GM23338 (cell line): ENCODE measurements at regions not wholly inside any gene's neighbourhood (a gene's known extent, or its start where the extent isn't known, plus 50 kb on each side); places are given as distances from the start of the nearest gene placed in this dataset.

Experiments used
- ATAC-seq: fragments of 200-7000 bp; cut with Tn5 transposase; 3 replicates; pipeline ENCODE4 v1.9.1; 2020
- DNase-seq: peaks from one replicate; pipeline ENCODE4 v3.0.0-alpha.2; 2015; ENCODE audit warnings: low spot score
- H2AFZ ChIP-seq: fragments of 200-600 bp; sonication (generic); 2 replicates; pipeline ENCODE4 v1.8.0; 2016; ENCODE audit warnings: antibody characterized with exemption, mild to moderate bottlenecking, moderate library complexity
- H3F3A ChIP-seq: fragments of 200-600 bp; sonication (generic); replicated peaks from 2 replicates; pipeline ENCODE4 v1.8.0; 2017; ENCODE audit warnings: antibody characterized with exemption, mixed run types, low read depth
- H3K27ac ChIP-seq: fragments of 200-600 bp; sonication (generic); 2 replicates; pipeline ENCODE4 v1.6.1; 2016; ENCODE audit warnings: low read depth
- H3K27me3 ChIP-seq: fragments of 200-600 bp; sonication (generic); 2 replicates; pipeline ENCODE4 v1.8.0; 2016; ENCODE audit warnings: mild to moderate bottlenecking, mixed run types, moderate library complexity; ENCODE audit not compliant: insufficient read depth
- H3K36me3 ChIP-seq: fragments of 200-600 bp; sonication (generic); 2 replicates; pipeline ENCODE4 v1.8.0; 2016; ENCODE audit warnings: mild to moderate bottlenecking; ENCODE audit not compliant: insufficient read depth
- H3K4me1 ChIP-seq: fragments of 200-600 bp; sonication (generic); 2 replicates; pipeline ENCODE4 v1.8.0; 2016; ENCODE audit warnings: mild to moderate bottlenecking, moderate library complexity; ENCODE audit not compliant: insufficient read depth
- H3K4me2 ChIP-seq: fragments of 200-600 bp; sonication (generic); 2 replicates; pipeline ENCODE4 v1.7.1; 2017; ENCODE audit warnings: mixed run types
- H3K4me3 ChIP-seq: fragments of 200-600 bp; sonication (generic); 2 replicates; pipeline ENCODE4 v1.6.1; 2016; ENCODE audit warnings: mixed run types
- H3K79me2 ChIP-seq: fragments of 200-600 bp; sonication (generic); replicated peaks from 2 replicates; pipeline ENCODE4 v1.8.0; 2017; ENCODE audit warnings: mild to moderate bottlenecking; ENCODE audit not compliant: insufficient read depth
- H3K9me2 ChIP-seq: fragments of 200-600 bp; sonication (generic); 2 replicates; pipeline ENCODE4 v1.8.0; 2017; ENCODE audit not compliant: insufficient read depth
- H4K20me1 ChIP-seq: fragments of 200-600 bp; sonication (generic); replicated peaks from 2 replicates; pipeline ENCODE4 v1.8.0; 2017; ENCODE audit warnings: mild to moderate bottlenecking; ENCODE audit not compliant: insufficient read depth
- H3K27ac Mint-ChIP-seq: 2 replicates; pipeline ENCODE4 v1.8.0; 2020; ENCODE audit warnings: inconsistent platforms, mild to moderate bottlenecking, moderate library complexity, mixed read lengths
- H3K27me3 Mint-ChIP-seq: 3 replicates; pipeline ENCODE4 v1.8.0; 2022; ENCODE audit warnings: low read depth, mild to moderate bottlenecking, moderate library complexity, mixed read lengths, inconsistent platforms; ENCODE audit not compliant: insufficient read depth, poor library complexity
- H3K36me3 Mint-ChIP-seq: 3 replicates; pipeline ENCODE4 v1.8.0; 2021; ENCODE audit warnings: low read depth, mild to moderate bottlenecking, inconsistent platforms, moderate library complexity, mixed read lengths
- H3K4me1 Mint-ChIP-seq: 3 replicates; pipeline ENCODE4 v1.8.0; 2020; ENCODE audit warnings: mild to moderate bottlenecking, inconsistent platforms, mixed read lengths
- H3K4me3 Mint-ChIP-seq: 3 replicates; pipeline ENCODE4 v1.8.0; 2021; ENCODE audit warnings: moderate library complexity, mild to moderate bottlenecking, inconsistent platforms, mixed read lengths
- H3K9me3 Mint-ChIP-seq: 3 replicates; pipeline ENCODE4 v1.8.0; 2020; ENCODE audit warnings: moderate library complexity, mild to moderate bottlenecking, inconsistent platforms, mixed read lengths
- CREB1 ChIP-seq: fragments of 250-450 bp; sonication (Bioruptor Pico); IDR thresholded peaks from 2 replicates; pipeline ENCODE4 v1.5.0; 2020; ENCODE audit warnings: low read depth, mild to moderate bottlenecking, moderate library complexity
- ETS1 ChIP-seq: IDR thresholded peaks from 2 replicates; pipeline ENCODE4 v1.6.1; 2016; ENCODE audit warnings: antibody characterized with exemption
- EZH2 ChIP-seq: fragments of 200-600 bp; sonication (generic); IDR thresholded peaks from one replicate; pipeline ENCODE4 v1.8.0; 2017; ENCODE audit warnings: antibody characterized with exemption, mild to moderate bottlenecking, low read depth; ENCODE audit not compliant: unreplicated experiment
- EZH2phosphoT487 ChIP-seq: fragments of 200-600 bp; sonication (generic); IDR thresholded peaks from one replicate; pipeline ENCODE4 v1.8.1; 2018; ENCODE audit warnings: antibody characterized with exemption; ENCODE audit not compliant: unreplicated experiment
- JUNB ChIP-seq: IDR thresholded peaks from one replicate; pipeline ENCODE4 v1.6.1; 2016; ENCODE audit warnings: antibody characterized with exemption; ENCODE audit not compliant: unreplicated experiment
- NANOG ChIP-seq: IDR thresholded peaks from 2 replicates; pipeline ENCODE4 v1.6.1; 2016; ENCODE audit warnings: antibody characterized with exemption, borderline replicate concordance
- POLR2AphosphoS5 ChIP-seq: IDR thresholded peaks from 2 replicates; pipeline ENCODE4 v1.6.1; 2016; ENCODE audit warnings: antibody characterized with exemption, low read depth
- STAT1 ChIP-seq: IDR thresholded peaks from one replicate; pipeline ENCODE4 v1.6.1; 2016; ENCODE audit warnings: antibody characterized with exemption; ENCODE audit not compliant: unreplicated experiment
- ZNF114 ChIP-seq: fragments of 250-450 bp; sonication (Bioruptor Pico); IDR thresholded peaks from 2 replicates; pipeline ENCODE4 v1.5.0; 2020; ENCODE audit warnings: mild to moderate bottlenecking, moderate library complexity
- ZNF331 ChIP-seq: fragments of 250-450 bp; sonication (Bioruptor Pico); IDR thresholded peaks from 2 replicates; pipeline ENCODE4 v1.5.0; 2020; ENCODE audit warnings: low read depth, mild to moderate bottlenecking, moderate library complexity
- TF ChIP-seq, protein P1 (sequence below), 2 experiments: fragments of 200-600 bp in 1 of 2; sonication (generic) in 1 of 2; conservative IDR thresholded peaks; 2 replicates each; pipeline versions ENCODE4 v1.5.1 to v1.6.1; 2016 to 2017; ENCODE audit warnings: antibody characterized with exemption in 2 of 2, low read depth in 2 of 2, mild to moderate bottlenecking in 2 of 2, moderate library complexity in 1 of 2
- TF ChIP-seq, protein P2 (sequence below): IDR thresholded peaks from one replicate; pipeline ENCODE4 v1.6.1; 2018; ENCODE audit warnings: antibody characterized with exemption; ENCODE audit not compliant: unreplicated experiment
- TF ChIP-seq, protein P3 (sequence below): fragments of 250-450 bp; sonication (Bioruptor Pico); IDR thresholded peaks from 2 replicates; pipeline ENCODE4 v1.5.0; 2020; ENCODE audit warnings: mild to moderate bottlenecking, moderate library complexity

DNA sequence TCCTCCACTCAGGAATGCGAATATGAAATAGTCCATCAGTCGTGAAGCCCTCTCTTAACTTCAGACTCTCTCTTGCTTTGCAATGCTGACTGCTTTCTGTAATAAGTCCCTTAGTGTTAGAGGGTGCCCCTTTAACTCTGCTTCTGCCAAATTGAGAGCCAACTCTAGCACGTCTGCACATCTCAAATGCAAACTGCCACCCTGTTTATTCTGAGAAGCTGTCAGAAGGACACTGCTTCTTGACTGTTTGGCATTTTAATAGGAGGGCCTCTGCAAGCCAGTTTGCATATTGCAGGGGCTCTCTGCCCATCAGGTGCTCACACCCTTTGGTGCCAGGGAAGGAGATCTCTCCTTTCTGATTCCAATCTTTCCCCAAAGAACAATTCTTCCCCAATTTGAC, 589.8 kb upstream of the CDH4 start:
- Histone ChIP-seq H3K4me3 (no peak overlapping the region), H3K79me2 (no peaks in the 10 kb centered on the region), H3K4me2 (no peak overlapping the region), H3K4me1 (no peaks in the 10 kb centered on the region), H3K27ac (no peak overlapping the region), H3K36me3 (no peaks in the 10 kb centered on the region), H3F3A (no peaks in the 10 kb centered on the region), H4K20me1 (no peaks in the 10 kb centered on the region), H3K27me3 (no peaks in the 10 kb centered on the region), H3K9me2 (no peaks in the 10 kb centered on the region; the same call in 1 of the 2 replicates), H2AFZ (no peak overlapping the region)
- TF ChIP-seq ETS1, result no peak
- TF ChIP-seq, protein P1, sequence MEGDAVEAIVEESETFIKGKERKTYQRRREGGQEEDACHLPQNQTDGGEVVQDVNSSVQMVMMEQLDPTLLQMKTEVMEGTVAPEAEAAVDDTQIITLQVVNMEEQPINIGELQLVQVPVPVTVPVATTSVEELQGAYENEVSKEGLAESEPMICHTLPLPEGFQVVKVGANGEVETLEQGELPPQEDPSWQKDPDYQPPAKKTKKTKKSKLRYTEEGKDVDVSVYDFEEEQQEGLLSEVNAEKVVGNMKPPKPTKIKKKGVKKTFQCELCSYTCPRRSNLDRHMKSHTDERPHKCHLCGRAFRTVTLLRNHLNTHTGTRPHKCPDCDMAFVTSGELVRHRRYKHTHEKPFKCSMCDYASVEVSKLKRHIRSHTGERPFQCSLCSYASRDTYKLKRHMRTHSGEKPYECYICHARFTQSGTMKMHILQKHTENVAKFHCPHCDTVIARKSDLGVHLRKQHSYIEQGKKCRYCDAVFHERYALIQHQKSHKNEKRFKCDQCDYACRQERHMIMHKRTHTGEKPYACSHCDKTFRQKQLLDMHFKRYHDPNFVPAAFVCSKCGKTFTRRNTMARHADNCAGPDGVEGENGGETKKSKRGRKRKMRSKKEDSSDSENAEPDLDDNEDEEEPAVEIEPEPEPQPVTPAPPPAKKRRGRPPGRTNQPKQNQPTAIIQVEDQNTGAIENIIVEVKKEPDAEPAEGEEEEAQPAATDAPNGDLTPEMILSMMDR (conservative IDR thresholded peaks at IDR 0.05; ENCODE audit: low read depth in 2 of 2), result no peak
- TF ChIP-seq JUNB, result no peak
- TF ChIP-seq, protein P2, sequence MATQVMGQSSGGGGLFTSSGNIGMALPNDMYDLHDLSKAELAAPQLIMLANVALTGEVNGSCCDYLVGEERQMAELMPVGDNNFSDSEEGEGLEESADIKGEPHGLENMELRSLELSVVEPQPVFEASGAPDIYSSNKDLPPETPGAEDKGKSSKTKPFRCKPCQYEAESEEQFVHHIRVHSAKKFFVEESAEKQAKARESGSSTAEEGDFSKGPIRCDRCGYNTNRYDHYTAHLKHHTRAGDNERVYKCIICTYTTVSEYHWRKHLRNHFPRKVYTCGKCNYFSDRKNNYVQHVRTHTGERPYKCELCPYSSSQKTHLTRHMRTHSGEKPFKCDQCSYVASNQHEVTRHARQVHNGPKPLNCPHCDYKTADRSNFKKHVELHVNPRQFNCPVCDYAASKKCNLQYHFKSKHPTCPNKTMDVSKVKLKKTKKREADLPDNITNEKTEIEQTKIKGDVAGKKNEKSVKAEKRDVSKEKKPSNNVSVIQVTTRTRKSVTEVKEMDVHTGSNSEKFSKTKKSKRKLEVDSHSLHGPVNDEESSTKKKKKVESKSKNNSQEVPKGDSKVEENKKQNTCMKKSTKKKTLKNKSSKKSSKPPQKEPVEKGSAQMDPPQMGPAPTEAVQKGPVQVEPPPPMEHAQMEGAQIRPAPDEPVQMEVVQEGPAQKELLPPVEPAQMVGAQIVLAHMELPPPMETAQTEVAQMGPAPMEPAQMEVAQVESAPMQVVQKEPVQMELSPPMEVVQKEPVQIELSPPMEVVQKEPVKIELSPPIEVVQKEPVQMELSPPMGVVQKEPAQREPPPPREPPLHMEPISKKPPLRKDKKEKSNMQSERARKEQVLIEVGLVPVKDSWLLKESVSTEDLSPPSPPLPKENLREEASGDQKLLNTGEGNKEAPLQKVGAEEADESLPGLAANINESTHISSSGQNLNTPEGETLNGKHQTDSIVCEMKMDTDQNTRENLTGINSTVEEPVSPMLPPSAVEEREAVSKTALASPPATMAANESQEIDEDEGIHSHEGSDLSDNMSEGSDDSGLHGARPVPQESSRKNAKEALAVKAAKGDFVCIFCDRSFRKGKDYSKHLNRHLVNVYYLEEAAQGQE, result no peak
- TF ChIP-seq NANOG, result no peak
- no peak for TF ChIP-seq STAT1
- no peak for TF ChIP-seq POLR2AphosphoS5
- TF ChIP-seq, protein P3, sequence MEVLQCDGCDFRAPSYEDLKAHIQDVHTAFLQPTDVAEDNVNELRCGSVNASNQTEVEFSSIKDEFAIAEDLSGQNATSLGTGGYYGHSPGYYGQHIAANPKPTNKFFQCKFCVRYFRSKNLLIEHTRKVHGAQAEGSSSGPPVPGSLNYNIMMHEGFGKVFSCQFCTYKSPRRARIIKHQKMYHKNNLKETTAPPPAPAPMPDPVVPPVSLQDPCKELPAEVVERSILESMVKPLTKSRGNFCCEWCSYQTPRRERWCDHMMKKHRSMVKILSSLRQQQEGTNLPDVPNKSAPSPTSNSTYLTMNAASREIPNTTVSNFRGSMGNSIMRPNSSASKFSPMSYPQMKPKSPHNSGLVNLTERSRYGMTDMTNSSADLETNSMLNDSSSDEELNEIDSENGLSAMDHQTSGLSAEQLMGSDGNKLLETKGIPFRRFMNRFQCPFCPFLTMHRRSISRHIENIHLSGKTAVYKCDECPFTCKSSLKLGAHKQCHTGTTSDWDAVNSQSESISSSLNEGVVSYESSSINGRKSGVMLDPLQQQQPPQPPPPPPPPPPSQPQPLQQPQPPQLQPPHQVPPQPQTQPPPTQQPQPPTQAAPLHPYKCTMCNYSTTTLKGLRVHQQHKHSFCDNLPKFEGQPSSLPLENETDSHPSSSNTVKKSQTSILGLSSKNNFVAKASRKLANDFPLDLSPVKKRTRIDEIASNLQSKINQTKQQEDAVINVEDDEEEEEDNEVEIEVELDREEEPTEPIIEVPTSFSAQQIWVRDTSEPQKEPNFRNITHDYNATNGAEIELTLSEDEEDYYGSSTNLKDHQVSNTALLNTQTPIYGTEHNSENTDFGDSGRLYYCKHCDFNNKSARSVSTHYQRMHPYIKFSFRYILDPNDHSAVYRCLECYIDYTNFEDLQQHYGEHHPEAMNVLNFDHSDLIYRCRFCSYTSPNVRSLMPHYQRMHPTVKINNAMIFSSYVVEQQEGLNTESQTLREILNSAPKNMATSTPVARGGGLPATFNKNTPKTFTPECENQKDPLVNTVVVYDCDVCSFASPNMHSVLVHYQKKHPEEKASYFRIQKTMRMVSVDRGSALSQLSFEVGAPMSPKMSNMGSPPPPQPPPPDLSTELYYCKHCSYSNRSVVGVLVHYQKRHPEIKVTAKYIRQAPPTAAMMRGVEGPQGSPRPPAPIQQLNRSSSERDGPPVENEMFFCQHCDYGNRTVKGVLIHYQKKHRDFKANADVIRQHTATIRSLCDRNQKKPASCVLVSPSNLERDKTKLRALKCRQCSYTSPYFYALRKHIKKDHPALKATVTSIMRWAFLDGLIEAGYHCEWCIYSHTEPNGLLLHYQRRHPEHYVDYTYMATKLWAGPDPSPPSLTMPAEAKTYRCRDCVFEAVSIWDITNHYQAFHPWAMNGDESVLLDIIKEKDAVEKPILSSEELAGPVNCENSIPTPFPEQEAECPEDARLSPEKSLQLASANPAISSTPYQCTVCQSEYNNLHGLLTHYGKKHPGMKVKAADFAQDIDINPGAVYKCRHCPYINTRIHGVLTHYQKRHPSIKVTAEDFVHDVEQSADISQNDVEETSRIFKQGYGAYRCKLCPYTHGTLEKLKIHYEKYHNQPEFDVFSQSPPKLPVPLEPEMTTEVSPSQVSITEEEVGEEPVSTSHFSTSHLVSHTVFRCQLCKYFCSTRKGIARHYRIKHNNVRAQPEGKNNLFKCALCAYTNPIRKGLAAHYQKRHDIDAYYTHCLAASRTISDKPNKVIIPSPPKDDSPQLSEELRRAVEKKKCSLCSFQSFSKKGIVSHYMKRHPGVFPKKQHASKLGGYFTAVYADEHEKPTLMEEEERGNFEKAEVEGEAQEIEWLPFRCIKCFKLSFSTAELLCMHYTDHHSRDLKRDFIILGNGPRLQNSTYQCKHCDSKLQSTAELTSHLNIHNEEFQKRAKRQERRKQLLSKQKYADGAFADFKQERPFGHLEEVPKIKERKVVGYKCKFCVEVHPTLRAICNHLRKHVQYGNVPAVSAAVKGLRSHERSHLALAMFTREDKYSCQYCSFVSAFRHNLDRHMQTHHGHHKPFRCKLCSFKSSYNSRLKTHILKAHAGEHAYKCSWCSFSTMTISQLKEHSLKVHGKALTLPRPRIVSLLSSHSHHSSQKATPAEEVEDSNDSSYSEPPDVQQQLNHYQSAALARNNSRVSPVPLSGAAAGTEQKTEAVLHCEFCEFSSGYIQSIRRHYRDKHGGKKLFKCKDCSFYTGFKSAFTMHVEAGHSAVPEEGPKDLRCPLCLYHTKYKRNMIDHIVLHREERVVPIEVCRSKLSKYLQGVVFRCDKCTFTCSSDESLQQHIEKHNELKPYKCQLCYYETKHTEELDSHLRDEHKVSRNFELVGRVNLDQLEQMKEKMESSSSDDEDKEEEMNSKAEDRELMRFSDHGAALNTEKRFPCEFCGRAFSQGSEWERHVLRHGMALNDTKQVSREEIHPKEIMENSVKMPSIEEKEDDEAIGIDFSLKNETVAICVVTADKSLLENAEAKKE, result no peak
- no peak for TF ChIP-seq ZNF114
- no peak for TF ChIP-seq EZH2phosphoT487
- no peak for TF ChIP-seq EZH2
- TF ChIP-seq CREB1 (CRISPR knock-in tag), result no peak
- TF ChIP-seq ZNF331 (CRISPR knock-in tag), result no peak
- H3K36me3 Mint-ChIP-seq, result no peaks in the 10 kb centered on the region
- no peak overlapping the region for H3K27ac Mint-ChIP-seq
- H3K4me3 Mint-ChIP-seq, result no peak overlapping the region
- DNase-seq, result no peak
- H3K27me3 Mint-ChIP-seq, result peaks cover 14% of the 10 kb centered on the region
- no peaks in the 10 kb centered on the region; the same call in 2 of the 3 replicates for H3K9me3 Mint-ChIP-seq
- H3K4me1 Mint-ChIP-seq, result peaks cover 30% of the 10 kb centered on the region
- ATAC-seq, result no peak
